ENCODE measurements at regions not wholly inside any gene's neighbourhood (a gene's known extent, or its start where the extent isn't known, plus 50 kb on each side); places are given as distances from the start of the nearest gene placed in this dataset.
"Not testable (repeated sequence)": the region's sequence is repeated elsewhere in the genome, so short reads cannot be mapped to it uniquely, and the experiment has no call there.

DNA sequence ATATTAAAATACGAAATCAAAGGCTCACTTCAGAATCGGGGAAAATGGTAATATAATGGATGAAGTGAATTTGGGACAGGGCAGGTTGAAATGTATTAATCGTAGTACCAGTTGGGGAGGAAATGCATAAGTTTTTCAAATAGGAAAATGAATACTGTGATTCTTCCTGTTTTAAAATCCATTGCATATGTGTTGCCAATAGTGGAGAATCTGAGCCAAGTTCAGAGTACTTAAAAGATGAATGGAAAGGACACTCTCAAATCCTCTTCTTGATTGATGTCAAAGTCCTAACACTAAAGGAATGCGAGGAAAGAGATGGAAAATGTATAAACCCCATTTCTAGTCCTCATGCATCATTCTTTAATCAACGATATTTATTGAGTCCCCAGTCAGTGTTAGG lies 160.9 kb upstream of the CCNG1 start:
- DNase-seq (ENCODE audit: low read depth): no peak

DNA sequence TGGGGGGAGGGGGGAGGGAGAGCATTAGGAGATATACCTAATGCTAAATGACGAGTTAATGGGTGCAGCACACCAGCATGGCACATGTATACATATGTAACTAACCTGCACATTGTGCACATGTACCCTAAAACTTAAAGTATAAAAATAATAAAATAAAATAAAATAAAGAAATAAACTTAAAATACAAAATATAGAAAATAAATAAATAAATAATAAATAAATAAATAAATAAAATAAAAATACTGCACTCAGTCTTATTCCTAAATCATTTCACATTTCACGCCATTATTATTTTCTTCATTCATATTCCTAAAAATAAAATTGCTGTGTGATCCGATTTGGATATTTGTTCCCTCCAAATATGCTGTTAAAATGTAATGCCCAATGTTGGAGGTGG lies 156.5 kb upstream of the CCNG1 start:
- not testable (repeated sequence) for DNase-seq (ENCODE audit: low read depth)

DNA sequence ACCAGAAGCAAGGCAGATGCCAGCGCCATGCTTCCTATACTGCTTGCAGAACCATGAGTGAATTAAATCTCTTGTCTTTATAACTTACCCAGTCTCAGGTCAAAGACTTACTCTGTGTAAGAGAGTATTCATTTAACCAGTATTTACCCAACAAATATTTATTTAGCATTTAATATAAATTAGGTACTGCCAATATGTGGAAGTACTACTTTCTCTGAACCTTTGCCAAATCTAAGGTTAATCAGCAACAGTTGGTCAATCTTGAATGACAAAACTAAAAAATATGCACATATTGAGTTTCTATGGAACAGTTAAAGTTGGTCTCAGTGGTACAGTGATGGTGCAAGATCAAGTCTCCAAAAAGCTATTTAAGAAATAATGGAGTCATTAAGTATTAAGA lies 155.9 kb upstream of the CCNG1 start:
- no peak for DNase-seq (ENCODE audit: low read depth)

GRCh38 chr5:163293836-163294235 lies 143.6 kb upstream of the CCNG1 start:
- DNase-seq (ENCODE audit: low read depth): no peak

DNA sequence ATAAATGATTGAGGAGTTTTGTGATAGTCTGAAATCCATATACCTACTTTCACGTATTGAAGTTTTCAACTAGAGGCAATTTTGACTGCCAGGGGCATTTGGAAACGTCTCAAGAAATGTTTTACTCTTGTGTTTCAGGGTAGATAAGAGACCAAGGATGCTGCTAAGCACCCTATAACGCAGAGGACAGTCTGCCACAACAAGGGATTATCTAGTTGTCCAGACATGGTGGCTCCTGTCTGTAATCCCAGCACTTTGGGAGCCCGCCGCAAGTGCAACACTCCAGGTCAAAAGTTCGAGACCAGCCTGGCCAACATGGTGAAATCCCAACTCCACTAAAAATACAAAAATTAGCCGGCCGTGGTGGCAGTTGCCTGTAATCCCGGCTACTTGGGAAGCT lies 133.7 kb upstream of the CCNG1 start:
- DNase-seq (ENCODE audit: low read depth): no peak

DNA sequence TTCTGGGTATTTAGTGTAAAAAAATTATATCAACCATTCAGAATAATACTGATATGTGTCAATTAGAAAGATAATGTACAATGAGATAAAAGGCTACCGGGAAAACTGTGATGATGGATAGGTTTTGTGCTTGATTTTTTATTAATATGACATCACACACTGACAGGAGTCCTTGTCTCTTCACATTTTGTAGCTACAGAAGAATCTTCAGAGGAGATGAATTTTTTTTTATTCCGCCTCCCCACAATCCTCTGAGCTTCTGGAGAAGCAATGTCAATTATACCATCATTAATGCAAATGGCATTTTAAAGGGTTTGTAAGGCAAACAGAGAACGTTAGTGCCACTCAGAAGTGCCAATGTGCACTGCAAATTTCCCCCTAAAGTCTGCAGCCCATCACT lies 131.7 kb upstream of the CCNG1 start:
- no peak for DNase-seq (ENCODE audit: low read depth)

- DNase-seq (ENCODE audit: low read depth): no peak
Observed at GRCh38 chr5:163306421-163306820, 131.0 kb upstream of the CCNG1 start.

GRCh38 chr5:163309914-163310313 lies 127.5 kb upstream of the CCNG1 start:
- no peak for DNase-seq (ENCODE audit: low read depth)

- no peak for DNase-seq (ENCODE audit: low read depth)
Observed at GRCh38 chr5:163310997-163311396, 126.4 kb upstream of the CCNG1 start.

DNA sequence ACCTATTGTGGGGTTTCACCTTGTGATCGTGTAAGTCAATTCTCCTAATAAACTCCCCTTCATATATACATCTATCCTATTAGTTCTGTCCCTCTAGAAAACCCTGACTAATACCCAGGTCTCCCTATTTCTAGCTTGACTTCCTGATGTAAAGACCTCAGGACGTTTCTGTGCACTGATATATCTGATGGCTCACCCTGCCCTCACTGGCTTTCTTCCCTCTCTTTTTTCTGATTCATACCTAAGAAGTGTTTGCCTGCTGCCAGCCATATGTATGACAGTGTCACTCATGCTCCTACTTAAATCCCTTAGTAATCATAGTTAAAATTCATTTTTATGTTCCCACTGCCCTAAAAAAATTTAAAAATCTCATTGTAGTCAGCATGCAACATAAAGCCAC lies 124.8 kb upstream of the CCNG1 start:
- no peak for DNase-seq (ENCODE audit: low read depth)

DNA sequence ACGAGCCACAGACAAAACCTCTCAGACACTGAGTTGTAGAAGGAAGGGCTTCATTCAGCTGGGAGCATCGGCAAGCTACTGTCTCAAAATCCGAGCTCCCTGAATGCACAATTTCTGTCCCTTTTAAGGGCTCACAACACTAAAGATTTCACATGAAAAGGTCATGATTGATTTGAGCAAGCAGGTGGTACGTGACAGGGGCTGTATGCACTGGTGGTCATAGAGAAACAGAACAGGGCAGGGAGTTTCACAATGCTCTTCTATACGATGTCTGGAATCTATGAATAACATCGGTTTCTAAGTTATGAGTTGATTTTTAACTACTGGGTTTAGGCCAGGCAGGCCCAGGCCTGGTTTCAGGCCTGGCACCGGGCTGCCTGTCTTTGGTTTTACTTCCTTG lies 124.3 kb upstream of the CCNG1 start:
- not testable (repeated sequence) for DNase-seq (ENCODE audit: low read depth)

- DNase-seq (ENCODE audit: low read depth): not testable (repeated sequence)
Observed at GRCh38 chr5:163316374-163316773, 121.0 kb upstream of the CCNG1 start.

DNA sequence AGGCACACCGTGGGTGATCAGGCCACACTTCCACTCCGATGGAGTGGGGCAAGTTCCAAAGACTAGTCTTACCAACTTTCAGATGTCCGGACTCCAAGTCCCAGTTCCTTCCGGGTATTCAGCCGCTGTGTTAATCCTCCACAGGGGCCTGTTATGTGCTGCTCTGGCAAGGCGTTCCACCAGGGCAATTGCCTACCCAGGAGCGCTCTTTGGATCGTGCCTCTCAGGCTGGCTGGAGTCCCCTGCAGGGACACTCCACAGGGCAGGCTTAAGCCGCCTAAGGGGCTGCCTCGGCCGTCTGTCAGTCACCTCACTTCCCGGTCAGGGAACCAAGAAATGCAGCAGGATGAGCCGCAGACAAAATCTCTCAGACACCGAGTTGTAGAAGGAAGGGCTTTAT lies 118.7 kb upstream of the CCNG1 start:
- DNase-seq (ENCODE audit: low read depth): no peak

- no peak for DNase-seq (ENCODE audit: low read depth)
Observed at GRCh38 chr5:163321511-163321910, 115.9 kb upstream of the CCNG1 start.

DNA sequence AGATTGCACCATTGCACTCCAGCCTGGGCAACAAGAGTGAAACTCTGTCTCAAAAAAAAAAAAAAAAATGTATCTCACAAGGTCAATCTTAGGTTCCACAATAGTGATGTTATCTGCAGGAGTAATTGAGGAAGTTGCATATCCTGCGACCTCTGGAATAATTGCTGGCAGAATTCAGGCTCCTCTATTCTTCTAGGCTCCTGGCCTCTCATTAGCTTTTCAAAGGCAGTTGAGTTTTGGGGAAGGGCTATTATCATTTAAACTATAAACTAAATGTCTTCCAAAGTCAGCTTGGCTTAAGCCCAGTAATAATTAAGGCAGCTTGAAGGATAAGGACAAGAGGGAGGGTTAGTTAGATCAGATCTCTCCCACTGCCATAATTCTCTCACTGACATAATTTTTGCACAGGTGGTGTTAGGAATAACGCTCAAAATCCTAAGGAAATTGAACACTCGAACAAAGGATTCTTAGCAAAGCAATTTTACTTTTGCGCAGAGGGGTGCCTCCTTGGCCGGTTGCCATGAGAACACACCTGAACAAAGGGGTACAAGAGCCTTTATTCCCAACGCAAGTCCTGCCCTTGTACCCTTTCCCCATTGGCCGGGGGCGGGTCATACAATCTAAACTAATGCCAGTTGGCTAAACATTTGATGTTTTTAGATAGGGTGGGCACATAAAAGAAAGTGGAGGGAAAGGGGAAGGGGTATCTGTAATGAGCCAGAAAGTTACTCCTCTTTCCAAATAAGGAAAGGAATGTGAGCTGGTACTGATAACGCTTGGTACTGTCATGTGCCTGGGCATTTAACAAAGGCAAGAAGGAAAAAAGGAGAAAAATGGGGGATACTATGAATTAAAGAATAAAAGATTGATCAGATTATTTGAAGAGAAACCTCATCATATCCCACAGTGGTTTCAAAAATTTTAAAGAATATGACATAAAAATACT lies 106.4 kb upstream of the CCNG1 start:
- no peak for DNase-seq (ENCODE audit: low read depth)

DNA sequence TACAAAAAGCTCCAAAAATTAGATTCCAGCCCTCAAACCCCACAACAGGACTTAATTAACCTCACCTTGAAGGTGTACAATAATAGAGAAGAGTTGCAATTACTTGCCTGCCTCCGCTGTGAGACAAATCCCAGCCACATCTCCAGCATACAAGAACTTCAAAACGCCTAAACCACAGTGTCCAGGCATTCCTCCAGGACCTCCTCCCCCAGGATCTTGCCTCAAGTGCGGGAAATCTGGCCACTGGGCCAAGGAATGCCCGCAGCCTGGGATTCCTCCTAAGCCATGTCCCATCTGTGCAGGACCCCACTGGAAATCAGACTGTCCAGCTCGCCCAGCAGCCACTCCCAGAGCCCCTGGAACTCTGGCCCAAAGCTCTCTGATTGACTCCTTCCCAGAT lies 101.3 kb upstream of the CCNG1 start:
- DNase-seq (ENCODE audit: low read depth): not testable (repeated sequence)

DNA sequence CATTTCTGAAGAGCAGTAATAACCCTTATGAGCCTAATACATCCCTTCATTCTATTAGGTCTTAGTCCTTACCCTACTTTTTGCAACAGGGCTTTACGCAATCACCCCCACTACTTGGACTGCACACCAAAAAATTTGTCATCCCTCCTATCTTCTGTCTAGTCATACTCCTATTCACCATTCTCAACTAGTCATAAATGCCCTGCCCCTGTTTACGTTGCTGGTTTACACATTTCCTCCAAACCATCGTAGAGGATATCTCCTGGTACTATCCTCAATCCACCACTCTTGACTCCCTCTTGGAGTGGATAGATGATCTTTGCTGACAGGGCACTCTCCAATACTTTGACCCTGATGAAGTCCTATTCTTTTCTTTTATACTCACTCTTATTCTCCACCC lies 98.2 kb upstream of the CCNG1 start:
- DNase-seq (ENCODE audit: low read depth): no peak

DNA sequence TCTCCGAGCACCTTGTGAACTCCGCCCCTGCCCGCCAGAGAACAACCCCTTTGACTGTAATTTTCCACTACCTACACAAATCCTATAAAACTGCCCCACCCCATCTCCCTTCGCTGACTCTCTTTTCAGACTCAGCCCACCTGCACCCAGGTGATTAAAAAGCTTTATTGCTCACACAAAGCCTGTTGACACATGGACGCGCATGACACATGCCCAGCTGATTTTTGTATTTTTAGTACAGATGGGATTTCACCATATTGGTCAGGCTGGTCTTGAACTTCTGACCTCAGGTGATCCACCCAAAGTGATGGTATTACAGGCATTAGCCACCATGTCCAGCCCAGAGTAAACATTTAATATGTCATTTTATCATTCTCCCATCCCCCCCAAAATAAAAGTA lies 97.0 kb upstream of the CCNG1 start:
- not testable (repeated sequence) for DNase-seq (ENCODE audit: low read depth)

GRCh38 chr5:163342306-163342705 lies 95.1 kb upstream of the CCNG1 start:
- no peak for DNase-seq (ENCODE audit: low read depth)

DNA sequence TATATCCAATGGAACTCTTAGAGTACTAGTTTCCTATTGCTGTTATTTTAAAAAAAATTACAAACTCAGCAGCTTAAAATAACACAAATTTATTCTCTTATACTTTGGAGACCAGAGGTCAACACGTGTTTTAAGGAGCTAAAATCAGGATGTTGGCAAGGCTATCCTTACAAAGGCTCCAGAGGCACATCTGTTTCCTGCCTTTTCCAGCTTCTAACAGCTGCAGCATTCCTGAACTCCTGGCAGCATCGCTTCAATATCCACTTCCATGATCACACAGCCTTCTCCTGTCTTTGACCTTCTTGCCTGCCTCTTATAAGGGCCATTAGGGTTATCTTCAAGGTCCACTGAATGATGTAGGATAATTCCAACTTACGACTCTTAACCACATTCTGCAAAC lies 92.2 kb upstream of the CCNG1 start:
- no peak for DNase-seq (ENCODE audit: low read depth)

DNA sequence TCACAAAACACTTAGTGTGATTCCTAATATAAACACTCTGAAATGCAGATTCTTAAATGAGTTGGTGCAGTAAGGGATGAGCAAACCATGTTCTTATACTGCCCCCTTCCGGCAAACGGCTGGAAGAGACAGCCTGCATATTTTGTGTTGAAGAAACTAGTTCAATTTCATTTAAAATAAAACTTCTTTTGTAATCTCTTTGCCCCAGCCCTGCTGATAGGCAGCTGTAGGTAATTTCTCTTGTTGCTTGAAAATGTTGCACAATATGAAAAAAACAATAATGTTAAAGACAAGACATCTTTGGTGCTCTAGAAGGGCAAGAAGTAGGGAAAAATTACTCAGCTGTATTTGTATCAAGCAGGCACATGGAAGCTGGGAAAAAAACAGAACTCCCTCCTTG lies 89.7 kb upstream of the CCNG1 start:
- DNase-seq (ENCODE audit: low read depth): peak; percentile 13

GRCh38 chr5:163350083-163350482 lies 87.3 kb upstream of the CCNG1 start:
- DNase-seq (ENCODE audit: low read depth): no peak

DNA sequence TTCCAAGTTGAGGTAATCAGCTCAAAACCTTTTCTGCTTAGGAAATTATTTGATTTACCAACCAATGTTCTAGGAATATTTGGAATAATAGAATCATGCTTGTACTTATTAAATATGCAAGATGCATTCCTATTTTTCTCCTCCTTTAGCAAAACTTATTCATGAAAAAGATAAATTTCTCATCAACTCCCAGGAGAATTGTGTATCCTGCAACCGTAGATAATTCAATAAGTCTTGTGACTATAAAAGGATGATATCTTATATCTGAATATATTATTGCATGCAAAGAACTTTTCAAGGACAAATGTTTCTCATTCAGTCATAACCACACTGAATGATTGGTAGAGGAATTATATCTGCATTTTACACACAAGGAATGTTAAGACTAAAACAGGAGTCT lies 84.9 kb upstream of the CCNG1 start:
- no peak for DNase-seq (ENCODE audit: low read depth)

GRCh38 chr5:163355811-163356210 lies 81.6 kb upstream of the CCNG1 start:
- DNase-seq (ENCODE audit: low read depth): not testable (repeated sequence)
